Caco-2 (cell line): ENCODE measurements at regions not wholly inside any gene's neighbourhood (a gene's known extent, or its start where the extent isn't known, plus 50 kb on each side); places are given as distances from the start of the nearest gene placed in this dataset.

ENCODE experiments used
- BruUV-seq: library from RNA; stranded (reverse); fragments of 400-500 nt; replicated peaks from 2 replicates; lab custom pipeline; 2021; lab: Mats Ljungman, UMichigan
- CTCF ChIA-PET: fragments of 300-600 bp; sonication (Branson Sonifier 250); formaldehyde crosslinking; loops from one replicate; lab custom pipeline; 2022; ENCODE audit warnings: antibody characterized with exemption; lab: Charles Lee
- POLR2A ChIA-PET: fragments of 300-600 bp; sonication (Branson Sonifier 250); formaldehyde crosslinking; loops from one replicate; lab custom pipeline; 2022; ENCODE audit warnings: antibody characterized with exemption; lab: Charles Lee
- DNase-seq, 2 experiments: peaks; one replicate each; pipeline versions ENCODE4 v3.0.0 to v3.0.0-alpha.2; 2020 to 2022
- H3K27me3 ChIP-seq: replicated peaks from 2 replicates; pipeline ENCODE4 v1.6.0; 2011; ENCODE audit warnings: low read length; ENCODE audit not compliant: control insufficient read depth, insufficient read depth
- H3K36me3 ChIP-seq: 2 replicates; pipeline ENCODE4 v1.5.1; 2011; ENCODE audit warnings: low read length; ENCODE audit not compliant: control insufficient read depth, insufficient read depth
- H3K4me1 ChIP-seq: fragments of 250-450 bp; sonication (Bioruptor Pico); 2 replicates; pipeline ENCODE4 v1.5.1; 2020; ENCODE audit warnings: mild to moderate bottlenecking
- H3K4me3 ChIP-seq: 2 replicates; pipeline ENCODE4 v1.5.1; 2011; ENCODE audit warnings: low read depth, mild to moderate bottlenecking, control low read depth, low read length
- H3K9me3 ChIP-seq: fragments of 250-450 bp; sonication (Bioruptor Pico); 2 replicates; pipeline ENCODE4 v1.5.1; 2020; ENCODE audit warnings: mild to moderate bottlenecking, moderate library complexity
- H3K27ac Mint-ChIP-seq: one replicate; pipeline ENCODE4 v1.8.0; 2022; ENCODE audit warnings: mixed read lengths; ENCODE audit not compliant: unreplicated experiment
- H3K27me3 Mint-ChIP-seq: one replicate; pipeline ENCODE4 v1.8.0; 2022; ENCODE audit warnings: mixed read lengths; ENCODE audit not compliant: insufficient read depth, unreplicated experiment
- H3K36me3 Mint-ChIP-seq: one replicate; pipeline ENCODE4 v1.8.0; 2022; ENCODE audit warnings: mild to moderate bottlenecking, mixed read lengths; ENCODE audit not compliant: insufficient read depth, unreplicated experiment
- H3K4me1 Mint-ChIP-seq: one replicate; pipeline ENCODE4 v1.8.0; 2022; ENCODE audit warnings: low read depth, mixed read lengths; ENCODE audit not compliant: unreplicated experiment
- H3K4me3 Mint-ChIP-seq: one replicate; pipeline ENCODE4 v1.8.0; 2022; ENCODE audit warnings: mild to moderate bottlenecking, moderate library complexity, mixed read lengths; ENCODE audit not compliant: unreplicated experiment
- H3K9me3 Mint-ChIP-seq: one replicate; pipeline ENCODE4 v1.8.0; 2022; ENCODE audit warnings: mixed read lengths; ENCODE audit not compliant: unreplicated experiment
- intact Hi-C: fragments of 100-400 bp; cut with micrococcal nuclease; formaldehyde crosslinking; loops from one replicate; pipeline ENCODE4 v1.10.0; 2022; ENCODE audit not compliant: unreplicated experiment
- TF ChIP-seq, protein P1 (sequence below), 2 experiments: fragments of 200-600 bp in 1 of 2; IDR thresholded peaks; 1 replicate in 1 of 2; 2 replicates in 1 of 2; pipeline versions ENCODE4 v1.5.1 to v1.8.0; 2011 to 2022; ENCODE audit warnings: antibody characterized with exemption in 1 of 2, control low read depth in 1 of 2, inconsistent platforms in 1 of 2, low read depth in 1 of 2, low read length in 1 of 2, mild to moderate bottlenecking in 1 of 2, moderate library complexity in 1 of 2; ENCODE audit not compliant: insufficient read depth in 1 of 2, severe bottlenecking in 1 of 2, unreplicated experiment in 1 of 2

DNA sequence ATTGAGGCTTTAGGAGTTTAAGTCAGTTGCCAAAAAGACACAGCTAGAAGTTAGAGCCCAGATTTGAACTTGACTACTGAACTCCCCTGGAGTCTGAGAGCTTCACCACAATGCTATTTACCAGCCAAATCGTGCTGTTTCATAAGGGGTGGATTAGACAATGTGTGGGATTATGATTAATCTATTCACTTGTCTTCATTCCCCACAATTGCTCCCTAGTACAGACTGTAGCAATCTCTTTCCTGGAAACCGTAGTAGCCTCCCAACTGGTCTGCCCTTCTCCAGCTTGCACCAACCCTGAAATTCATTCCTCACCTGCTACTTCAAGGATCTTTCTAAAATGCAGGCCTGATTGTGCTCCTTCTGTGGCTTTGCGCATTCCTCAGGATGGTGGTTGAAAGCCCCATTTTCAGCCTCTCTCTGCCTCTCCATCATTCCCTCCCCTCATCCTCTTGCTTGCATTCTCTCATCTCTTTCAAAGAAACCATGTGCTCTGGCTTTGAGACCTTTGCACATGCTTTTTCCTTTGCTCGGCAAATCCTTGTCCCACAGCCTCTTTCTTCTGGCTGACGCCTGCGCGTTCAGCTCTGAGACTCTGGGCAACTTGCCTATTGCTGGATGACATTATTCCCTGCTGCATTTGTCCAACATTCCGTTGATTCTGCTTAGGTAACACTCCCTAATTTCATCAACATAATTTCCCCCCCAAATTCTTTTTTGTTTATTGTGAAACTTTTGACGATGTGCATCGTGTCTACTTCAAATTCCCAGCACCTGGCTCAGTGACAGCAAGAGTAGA is 145.1 kb downstream of the ADRA2A start:
- no TSS peak for BruUV-seq
- TF ChIP-seq, protein P1, sequence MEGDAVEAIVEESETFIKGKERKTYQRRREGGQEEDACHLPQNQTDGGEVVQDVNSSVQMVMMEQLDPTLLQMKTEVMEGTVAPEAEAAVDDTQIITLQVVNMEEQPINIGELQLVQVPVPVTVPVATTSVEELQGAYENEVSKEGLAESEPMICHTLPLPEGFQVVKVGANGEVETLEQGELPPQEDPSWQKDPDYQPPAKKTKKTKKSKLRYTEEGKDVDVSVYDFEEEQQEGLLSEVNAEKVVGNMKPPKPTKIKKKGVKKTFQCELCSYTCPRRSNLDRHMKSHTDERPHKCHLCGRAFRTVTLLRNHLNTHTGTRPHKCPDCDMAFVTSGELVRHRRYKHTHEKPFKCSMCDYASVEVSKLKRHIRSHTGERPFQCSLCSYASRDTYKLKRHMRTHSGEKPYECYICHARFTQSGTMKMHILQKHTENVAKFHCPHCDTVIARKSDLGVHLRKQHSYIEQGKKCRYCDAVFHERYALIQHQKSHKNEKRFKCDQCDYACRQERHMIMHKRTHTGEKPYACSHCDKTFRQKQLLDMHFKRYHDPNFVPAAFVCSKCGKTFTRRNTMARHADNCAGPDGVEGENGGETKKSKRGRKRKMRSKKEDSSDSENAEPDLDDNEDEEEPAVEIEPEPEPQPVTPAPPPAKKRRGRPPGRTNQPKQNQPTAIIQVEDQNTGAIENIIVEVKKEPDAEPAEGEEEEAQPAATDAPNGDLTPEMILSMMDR (IDR thresholded peaks at IDR 0.05; ENCODE audit: insufficient read depth in 1 of 2, low read depth in 1 of 2, low read length in 1 of 2, severe bottlenecking in 1 of 2, unreplicated experiment in 1 of 2) = no peak
- Mint-ChIP-seq H3K4me1 (no peaks in the 10 kb centered on the region), H3K36me3 (no peaks in the 10 kb centered on the region), H3K27me3 (peaks cover 27% of the 10 kb centered on the region), H3K4me3 (no peak overlapping the region), H3K9me3 (no peaks in the 10 kb centered on the region), H3K27ac (no peak overlapping the region)
- no peak overlapping the region for H3K4me3 ChIP-seq
- CTCF ChIA-PET = no interaction called here
- POLR2A ChIA-PET = no interaction called here
- DNase-seq = no peak
- H3K36me3 ChIP-seq = no peaks in the 10 kb centered on the region
- H3K9me3 ChIP-seq = no peaks in the 10 kb centered on the region
- H3K27me3 ChIP-seq = no peaks in the 10 kb centered on the region
- intact Hi-C loops = no loop called here
- no peaks in the 10 kb centered on the region for H3K4me1 ChIP-seq

DNA sequence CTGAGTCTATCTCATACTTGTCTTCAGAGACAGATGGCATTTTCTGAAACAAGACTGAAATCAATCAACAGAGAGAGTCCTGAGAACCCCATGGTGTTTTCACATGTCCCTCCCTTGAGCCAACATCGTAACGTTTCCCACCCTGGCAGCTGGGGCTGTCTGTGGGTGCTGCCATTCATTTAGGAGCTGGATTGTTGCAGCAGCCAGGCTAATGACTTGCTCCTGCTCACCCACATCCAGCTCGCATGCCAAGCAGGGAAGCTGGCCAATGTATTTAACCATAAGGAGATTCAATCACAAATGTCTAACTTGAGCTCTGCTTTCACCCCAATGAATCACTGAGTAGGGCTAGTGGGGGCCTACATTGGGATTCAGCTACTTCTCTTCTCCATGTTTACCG is 146.1 kb downstream of the ADRA2A start:
- peaks cover 23% of the 10 kb centered on the region for H3K27me3 Mint-ChIP-seq
- ChIA-PET POLR2A (no interaction called here), CTCF (no interaction called here)
- no peaks in the 10 kb centered on the region for H3K36me3 Mint-ChIP-seq
- Histone ChIP-seq H3K27me3 (no peaks in the 10 kb centered on the region), H3K9me3 (no peaks in the 10 kb centered on the region), H3K4me1 (no peaks in the 10 kb centered on the region), H3K4me3 (no peak overlapping the region), H3K36me3 (no peaks in the 10 kb centered on the region)
- H3K27ac Mint-ChIP-seq = no peak overlapping the region
- no TSS peak for BruUV-seq
- DNase-seq = no peak
- TF ChIP-seq, protein P1 (IDR thresholded peaks at IDR 0.05; ENCODE audit: insufficient read depth in 1 of 2, low read depth in 1 of 2, low read length in 1 of 2, severe bottlenecking in 1 of 2, unreplicated experiment in 1 of 2) = no peak
- no peaks in the 10 kb centered on the region for H3K4me1 Mint-ChIP-seq
- intact Hi-C loops = no loop called here
- H3K9me3 Mint-ChIP-seq = no peaks in the 10 kb centered on the region
- no peak overlapping the region for H3K4me3 Mint-ChIP-seq

DNA sequence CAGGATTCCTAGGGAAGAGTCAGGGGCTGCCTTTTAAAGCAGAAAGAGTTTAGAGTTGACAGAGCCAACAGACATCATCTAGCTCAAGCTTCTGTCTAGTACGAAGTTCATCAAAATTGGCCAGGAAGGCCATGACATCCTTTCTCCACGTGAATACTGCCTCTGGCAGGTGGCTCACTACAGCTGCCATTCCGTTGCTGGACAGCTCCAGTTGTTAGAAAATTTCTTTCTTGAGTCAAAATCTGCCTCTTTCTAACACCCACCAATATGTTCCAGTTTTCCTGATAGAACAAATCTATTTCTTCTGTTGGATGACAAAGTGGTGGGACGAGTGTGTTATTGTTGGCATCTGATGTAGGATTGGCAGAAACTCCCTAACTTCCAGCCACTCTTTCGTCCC is 154.9 kb downstream of the ADRA2A start:
- Mint-ChIP-seq H3K36me3 (no peaks in the 10 kb centered on the region), H3K9me3 (peaks cover 9% of the 10 kb centered on the region), H3K4me3 (no peak overlapping the region), H3K27me3 (peaks cover 6% of the 10 kb centered on the region), H3K4me1 (no peaks in the 10 kb centered on the region), H3K27ac (no peak overlapping the region)
- intact Hi-C loops = no loop called here
- Histone ChIP-seq H3K4me3 (no peak overlapping the region), H3K36me3 (no peaks in the 10 kb centered on the region), H3K9me3 (no peaks in the 10 kb centered on the region), H3K4me1 (no peaks in the 10 kb centered on the region), H3K27me3 (no peaks in the 10 kb centered on the region)
- TF ChIP-seq, protein P1 (IDR thresholded peaks at IDR 0.05; ENCODE audit: insufficient read depth in 1 of 2, low read depth in 1 of 2, low read length in 1 of 2, severe bottlenecking in 1 of 2, unreplicated experiment in 1 of 2) = no peak
- no peak for DNase-seq
- CTCF ChIA-PET = no interaction called here
- POLR2A ChIA-PET = no interaction called here
- BruUV-seq = no TSS peak
